Osteoblast (primary cell): ENCODE measurements at regions not wholly inside any gene's neighbourhood (a gene's known extent, or its start where the extent isn't known, plus 50 kb on each side); places are given as distances from the start of the nearest gene placed in this dataset.

Experiments
- DNase-seq: peaks from one replicate; pipeline ENCODE4 v3.0.0; 2011; ENCODE audit warnings: low spot score, mixed read lengths; ENCODE audit not compliant: insufficient read length; ENCODE audit errors: missing footprints
- H2AFZ ChIP-seq: 2 replicates; pipeline ENCODE4 v1.6.0; 2011; ENCODE audit warnings: mild to moderate bottlenecking, low read length
- H3K27ac ChIP-seq: 2 replicates; pipeline ENCODE4 v1.5.1; 2011; ENCODE audit warnings: mild to moderate bottlenecking, low read depth, low read length, moderate library complexity
- H3K27me3 ChIP-seq: 2 replicates; pipeline ENCODE4 v1.6.0; 2012; ENCODE audit warnings: mild to moderate bottlenecking, control low read depth, inconsistent platforms, low read length, moderate library complexity; ENCODE audit not compliant: insufficient read depth
- H3K36me3 ChIP-seq: 2 replicates; pipeline ENCODE4 v1.5.1; 2011; ENCODE audit warnings: mild to moderate bottlenecking, low read length, control low read depth, moderate library complexity; ENCODE audit not compliant: insufficient read depth
- H3K4me1 ChIP-seq: 2 replicates; pipeline ENCODE4 v1.5.1; 2011; ENCODE audit warnings: mild to moderate bottlenecking, low read length, control low read depth, moderate library complexity; ENCODE audit not compliant: insufficient read depth
- H3K4me2 ChIP-seq: 2 replicates; pipeline ENCODE4 v1.6.0; 2011; ENCODE audit warnings: mild to moderate bottlenecking, low read length; ENCODE audit not compliant: insufficient read depth
- H3K4me3 ChIP-seq: fragments of 200-600 bp; sonication (generic); 3 replicates; pipeline ENCODE4 v1.5.1; 2012; ENCODE audit warnings: mild to moderate bottlenecking, low read length, inconsistent platforms; ENCODE audit not compliant: insufficient read depth
- H3K79me2 ChIP-seq: 2 replicates; pipeline ENCODE4 v1.6.0; 2012; ENCODE audit warnings: mild to moderate bottlenecking, low read length, control low read depth, inconsistent platforms; ENCODE audit not compliant: insufficient read depth
- H3K9me3 ChIP-seq: 2 replicates; pipeline ENCODE4 v1.5.1; 2011; ENCODE audit warnings: low read depth, low read length, control low read depth
- H4K20me1 ChIP-seq: 2 replicates; pipeline ENCODE4 v1.6.0; 2012; ENCODE audit warnings: mild to moderate bottlenecking, low read length, control low read depth; ENCODE audit not compliant: insufficient read depth
- TF ChIP-seq, protein P1 (sequence below): IDR thresholded peaks from 2 replicates; pipeline ENCODE4 v1.5.1; 2011; ENCODE audit warnings: mild to moderate bottlenecking, low read depth, low read length, moderate library complexity; ENCODE audit errors: extremely low read depth

- Histone ChIP-seq H3K4me3 (no peak overlapping the region), H2AFZ (no peak overlapping the region), H3K27me3 (no peaks in the 10 kb centered on the region), H3K4me2 (no peak overlapping the region), H4K20me1 (no peaks in the 10 kb centered on the region), H3K27ac (no peak overlapping the region), H3K79me2 (no peaks in the 10 kb centered on the region), H3K9me3 (no peaks in the 10 kb centered on the region), H3K36me3 (no peaks in the 10 kb centered on the region), H3K4me1 (peaks cover 3% of the 10 kb centered on the region)
- TF ChIP-seq, protein P1, sequence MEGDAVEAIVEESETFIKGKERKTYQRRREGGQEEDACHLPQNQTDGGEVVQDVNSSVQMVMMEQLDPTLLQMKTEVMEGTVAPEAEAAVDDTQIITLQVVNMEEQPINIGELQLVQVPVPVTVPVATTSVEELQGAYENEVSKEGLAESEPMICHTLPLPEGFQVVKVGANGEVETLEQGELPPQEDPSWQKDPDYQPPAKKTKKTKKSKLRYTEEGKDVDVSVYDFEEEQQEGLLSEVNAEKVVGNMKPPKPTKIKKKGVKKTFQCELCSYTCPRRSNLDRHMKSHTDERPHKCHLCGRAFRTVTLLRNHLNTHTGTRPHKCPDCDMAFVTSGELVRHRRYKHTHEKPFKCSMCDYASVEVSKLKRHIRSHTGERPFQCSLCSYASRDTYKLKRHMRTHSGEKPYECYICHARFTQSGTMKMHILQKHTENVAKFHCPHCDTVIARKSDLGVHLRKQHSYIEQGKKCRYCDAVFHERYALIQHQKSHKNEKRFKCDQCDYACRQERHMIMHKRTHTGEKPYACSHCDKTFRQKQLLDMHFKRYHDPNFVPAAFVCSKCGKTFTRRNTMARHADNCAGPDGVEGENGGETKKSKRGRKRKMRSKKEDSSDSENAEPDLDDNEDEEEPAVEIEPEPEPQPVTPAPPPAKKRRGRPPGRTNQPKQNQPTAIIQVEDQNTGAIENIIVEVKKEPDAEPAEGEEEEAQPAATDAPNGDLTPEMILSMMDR, result no peak
- no peak for DNase-seq
Observed at GRCh38 chr2:8154270-8154669, 527.6 kb upstream of the ID2 start.

DNA sequence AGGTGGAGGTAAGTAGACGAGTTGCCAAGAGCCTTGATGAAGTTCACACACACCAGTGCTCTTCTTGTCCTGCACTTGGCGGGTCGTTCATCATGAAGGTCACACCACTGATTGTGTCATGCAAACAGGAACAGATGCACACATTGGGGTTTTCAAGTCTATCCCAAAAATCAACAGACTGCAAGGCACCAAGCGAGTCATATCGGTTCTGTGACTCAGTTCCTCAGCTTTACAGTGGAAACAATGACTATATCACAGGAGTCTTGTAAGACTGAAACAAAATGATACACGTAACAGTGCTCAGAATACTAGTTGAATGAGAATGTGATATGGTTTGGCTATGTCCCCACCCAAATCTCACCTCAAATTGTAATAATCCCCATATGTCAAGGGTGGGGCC is 526.9 kb upstream of the ID2 start:
- H3K4me1 ChIP-seq, result peaks cover 3% of the 10 kb centered on the region
- peak overlapping the region; percentile 20 for H2AFZ ChIP-seq
- H3K79me2 ChIP-seq, result no peaks in the 10 kb centered on the region
- H3K4me2 ChIP-seq, result no peak overlapping the region
- peak; percentile 58 for DNase-seq
- no peak overlapping the region for H3K4me3 ChIP-seq
- no peaks in the 10 kb centered on the region for H4K20me1 ChIP-seq
- no peaks in the 10 kb centered on the region for H3K36me3 ChIP-seq
- no peak overlapping the region for H3K27ac ChIP-seq
- no peaks in the 10 kb centered on the region for H3K27me3 ChIP-seq
- H3K9me3 ChIP-seq, result no peaks in the 10 kb centered on the region
- TF ChIP-seq, protein P1, result no peak

- no peak for DNase-seq
- Histone ChIP-seq H3K4me2 (no peak overlapping the region), H2AFZ (no peak overlapping the region), H3K4me1 (no peaks in the 10 kb centered on the region), H4K20me1 (no peaks in the 10 kb centered on the region), H3K79me2 (no peaks in the 10 kb centered on the region), H3K4me3 (no peak overlapping the region), H3K36me3 (no peaks in the 10 kb centered on the region), H3K27me3 (no peaks in the 10 kb centered on the region), H3K9me3 (no peaks in the 10 kb centered on the region), H3K27ac (no peak overlapping the region)
- TF ChIP-seq, protein P1, result no peak
Observed at GRCh38 chr2:8157621-8158430, 524.0 kb upstream of the ID2 start.

DNA sequence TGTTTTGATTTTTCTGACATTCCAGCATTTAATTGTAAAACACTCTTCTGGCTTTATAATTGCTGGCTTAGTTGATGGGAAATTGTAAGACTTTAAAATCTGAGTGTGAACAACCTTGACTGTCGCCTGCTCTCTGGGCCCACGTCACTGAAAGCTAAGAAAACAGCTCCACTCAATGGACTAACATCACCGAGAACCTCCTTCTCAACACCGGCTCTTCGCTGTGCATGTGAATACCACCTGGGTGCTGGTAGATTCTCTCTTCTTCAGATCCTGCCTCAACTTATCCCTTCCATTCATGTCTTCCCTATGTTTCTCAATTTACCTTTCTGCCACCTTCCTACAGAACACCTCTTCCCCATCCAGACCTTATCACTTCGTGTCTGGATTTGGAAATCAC is 523.1 kb upstream of the ID2 start:
- TF ChIP-seq, protein P1, result no peak
- no peak for DNase-seq
- Histone ChIP-seq H3K27ac (no peak overlapping the region), H3K9me3 (no peaks in the 10 kb centered on the region), H4K20me1 (no peaks in the 10 kb centered on the region), H3K4me3 (no peak overlapping the region), H3K79me2 (no peaks in the 10 kb centered on the region), H3K27me3 (no peaks in the 10 kb centered on the region), H3K4me1 (no peaks in the 10 kb centered on the region), H3K4me2 (no peak overlapping the region), H2AFZ (no peak overlapping the region), H3K36me3 (no peaks in the 10 kb centered on the region)
